Left cardiac atrium (tissue), 4 donors: ENCODE measurements at regions not wholly inside any gene's neighbourhood (a gene's known extent, or its start where the extent isn't known, plus 50 kb on each side); places are given as distances from the start of the nearest gene placed in this dataset.
A peak's percentile ranks its signal among the peaks of the same experiment; 100 is the strongest.

Experiments used
- ATAC-seq, 2 donors: fragments of 200-7000 bp; cut with Tn5 transposase; one replicate each; pipeline ENCODE4 v1.9.1; 2020; ENCODE audit warnings: mild to moderate bottlenecking in 2 of 2, moderate library complexity in 2 of 2
- DNase-seq: peaks from one replicate; pipeline ENCODE4 v3.0.0-alpha.2; 2020
- intact Hi-C, 2 donors: fragments of 100-400 bp; cut with DNase I; formaldehyde crosslinking; loops; one replicate each; pipeline versions ENCODE4 v1.14.1 to v1.15.1; 2022 to 2023
- donor health status: DM: no; HTN: yes; CAD: no.
- donor health status: DM: no; HTN: yes; CAD: no; lungs with severe emphysema.
- donor health status: DM: yes; HTN: yes; CAD: no.
- donor health status: Dilated cardiomyopathy.

DNA sequence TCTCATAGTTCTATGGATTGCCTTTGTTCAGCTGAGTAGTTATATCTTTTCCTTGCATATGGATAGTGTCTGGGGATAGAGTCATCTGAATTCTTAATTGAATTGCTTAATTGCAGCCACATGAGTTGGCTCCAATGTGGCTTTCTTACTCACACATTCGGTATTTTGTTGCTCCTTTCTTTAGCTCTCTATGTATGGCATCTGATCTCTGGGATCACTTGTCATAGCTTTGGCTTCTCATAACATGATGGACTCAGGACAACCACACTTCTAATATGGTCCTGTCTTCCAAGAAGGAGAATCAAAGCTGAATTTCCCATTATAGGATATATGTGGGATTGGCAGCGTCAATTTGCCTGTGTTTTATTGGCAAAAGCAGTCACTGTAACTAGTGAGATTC is 716.2 kb downstream of the NCAM2 start:
- no peak for ATAC-seq
- no peak for DNase-seq
- intact Hi-C loops = no loop called here

DNA sequence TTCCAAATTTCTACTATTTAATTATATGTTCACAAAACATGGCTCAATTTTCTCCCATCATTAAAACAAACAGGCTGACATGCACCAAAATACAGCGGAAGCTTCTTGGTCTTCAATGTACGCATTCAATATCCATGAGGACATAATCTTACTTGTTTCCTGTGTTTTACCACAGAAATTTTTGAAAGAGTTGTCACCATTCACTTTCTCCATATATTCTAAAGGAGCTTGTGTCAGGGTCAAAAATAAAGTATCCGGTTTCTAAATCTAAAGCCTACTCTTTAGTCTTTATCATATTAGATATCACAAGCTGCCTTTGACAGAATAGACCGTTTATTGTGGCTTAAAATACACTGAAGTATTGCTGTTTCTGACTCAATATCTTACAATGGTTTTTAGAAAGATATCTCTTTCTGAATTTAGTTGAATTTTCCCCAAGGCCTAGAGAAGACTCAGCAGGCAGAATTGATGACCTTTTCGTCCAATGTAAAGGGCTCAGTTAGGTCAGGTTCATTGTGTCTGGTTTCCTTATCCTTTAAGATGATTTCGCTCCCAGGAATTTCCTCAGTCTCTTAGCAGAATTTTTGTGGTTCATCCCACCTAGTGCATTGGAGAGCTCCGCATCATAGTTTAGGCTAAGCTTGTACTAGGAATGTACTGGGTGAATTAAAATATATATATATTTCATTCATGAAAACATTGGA is 717.2 kb downstream of the NCAM2 start:
- no peak for DNase-seq
- no peak for ATAC-seq
- intact Hi-C loops = no loop called here

- intact Hi-C loops = no loop called here
- no peak for DNase-seq
Observed at GRCh38 chr21:21722731-21723130, 724.5 kb downstream of the NCAM2 start.

GRCh38 chr21:21730512-21730911 is 732.3 kb downstream of the NCAM2 start:
- no peak for DNase-seq
- peak in 1 of 2 donors; percentile 50 for ATAC-seq
- intact Hi-C loops = no loop called here

More at GRCh38 chr21:21722731-21723130, 724.5 kb downstream of the NCAM2 start:
- no peak for ATAC-seq

DNA sequence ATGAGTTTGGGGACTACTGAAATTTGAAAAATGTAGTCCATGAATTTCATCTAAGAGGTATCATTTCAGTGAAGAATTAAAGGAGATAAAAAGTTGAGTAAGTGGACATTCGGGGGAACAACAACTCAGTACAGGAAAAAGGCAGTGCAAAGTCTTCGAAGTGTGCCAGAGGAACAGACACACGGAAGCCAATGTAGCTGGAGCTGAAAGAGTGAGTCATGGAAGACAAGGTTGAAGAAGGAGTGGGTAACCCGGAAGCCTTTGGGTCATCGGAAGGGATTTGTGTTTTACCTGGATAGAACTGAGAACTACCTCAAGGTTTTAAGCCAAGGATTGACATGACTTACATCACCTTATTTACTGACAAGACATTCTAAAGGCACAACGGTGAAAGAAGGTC is 733.4 kb downstream of the NCAM2 start:
- intact Hi-C loops = no loop called here
- ATAC-seq = no peak
- no peak for DNase-seq

GRCh38 chr21:21734088-21734487 is 735.9 kb downstream of the NCAM2 start:
- no peak for ATAC-seq
- intact Hi-C loops = no loop called here

GRCh38 chr21:21737186-21737585 is 739.0 kb downstream of the NCAM2 start:
- DNase-seq (no peak), ATAC-seq (no peak)
- intact Hi-C loops = no loop called here

More at GRCh38 chr21:21734088-21734487, 735.9 kb downstream of the NCAM2 start:
- DNase-seq = no peak

DNA sequence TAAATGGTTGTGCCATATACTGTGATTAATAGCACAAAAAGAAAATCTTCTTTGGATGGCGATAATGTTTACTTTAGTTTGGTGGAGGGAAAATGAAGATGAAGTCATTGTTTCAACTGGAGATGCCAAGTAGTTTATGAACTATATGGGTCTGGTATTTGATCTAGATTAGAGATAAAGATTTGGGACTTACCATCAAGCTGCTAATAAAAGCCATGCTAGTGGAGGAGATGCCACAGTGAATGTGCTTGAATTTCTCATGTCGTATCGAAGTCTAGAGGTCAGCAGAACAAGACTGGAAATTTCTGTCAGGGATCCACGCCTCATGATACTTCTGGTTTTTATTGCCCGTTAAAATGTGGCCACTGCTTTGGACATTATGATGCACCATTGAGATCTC is 742.0 kb downstream of the NCAM2 start:
- ATAC-seq (no peak), DNase-seq (no peak)
- intact Hi-C loops = no loop called here

DNA sequence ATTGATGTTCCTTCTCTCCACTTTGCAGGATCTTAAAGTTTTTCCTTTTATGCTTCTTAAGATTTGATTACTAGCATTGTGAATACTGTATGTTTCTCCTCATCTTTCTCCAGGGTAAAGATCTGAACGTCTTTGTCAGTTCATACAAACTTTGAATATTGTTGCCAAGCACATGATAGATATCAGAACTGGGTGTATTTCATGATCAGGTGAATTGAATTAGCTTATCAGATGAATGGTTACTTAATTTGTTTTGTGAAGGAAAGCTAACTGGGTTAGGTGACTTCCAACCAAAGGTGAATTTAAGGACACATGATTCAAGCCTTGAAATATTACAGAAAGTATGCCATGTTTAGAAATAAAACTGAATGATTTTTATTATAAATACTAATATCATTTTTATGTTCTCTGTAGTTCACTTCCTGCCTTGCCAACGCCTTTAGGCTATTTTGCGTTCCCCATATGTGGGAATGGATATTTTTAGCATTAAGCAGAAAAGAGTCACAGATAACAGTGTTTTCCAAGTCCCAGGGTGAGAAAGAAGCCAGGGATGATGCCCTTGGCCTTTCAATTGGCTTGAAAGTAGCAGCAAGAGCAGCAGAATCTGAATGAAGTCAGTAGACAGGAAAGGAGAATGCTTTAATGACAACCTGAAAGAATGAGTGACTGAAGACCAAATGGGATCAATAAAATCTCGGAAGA is 752.1 kb downstream of the NCAM2 start:
- intact Hi-C loops = no loop called here

GRCh38 chr21:21751286-21751685 is 753.1 kb downstream of the NCAM2 start:
- ATAC-seq = no peak
- no peak for DNase-seq
- intact Hi-C loops = no loop called here

More for the DNA sequence above, 752.1 kb downstream of the NCAM2 start:
- DNase-seq (no peak), ATAC-seq (no peak)

- no peak for DNase-seq
- intact Hi-C loops = no loop called here
- ATAC-seq = no peak
Observed at GRCh38 chr21:21762855-21763254, 764.6 kb downstream of the NCAM2 start.

- ATAC-seq = no peak
- intact Hi-C loops = no loop called here
- DNase-seq = no peak
Observed at GRCh38 chr21:21764281-21764680, 766.1 kb downstream of the NCAM2 start.

DNA sequence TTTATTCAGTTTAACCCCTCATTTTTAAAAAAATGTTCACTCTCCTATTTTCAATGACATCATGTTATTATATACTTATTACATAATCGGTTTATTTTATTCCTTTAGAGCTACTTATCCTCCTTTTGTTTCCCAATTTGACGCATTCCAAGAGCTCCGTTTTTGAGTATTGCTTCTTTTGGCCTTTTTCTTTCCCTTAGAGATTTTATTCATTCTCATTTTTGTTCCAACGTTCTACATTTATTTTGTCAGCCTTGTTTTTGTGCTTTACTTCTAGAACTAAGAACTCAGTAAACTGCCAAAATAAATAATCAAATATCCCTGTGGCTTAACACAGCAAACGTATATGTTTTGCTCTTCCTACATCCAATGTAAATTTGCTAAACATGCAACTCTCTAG is 769.1 kb downstream of the NCAM2 start:
- intact Hi-C loops = no loop called here
- DNase-seq (no peak), ATAC-seq (no peak)

DNA sequence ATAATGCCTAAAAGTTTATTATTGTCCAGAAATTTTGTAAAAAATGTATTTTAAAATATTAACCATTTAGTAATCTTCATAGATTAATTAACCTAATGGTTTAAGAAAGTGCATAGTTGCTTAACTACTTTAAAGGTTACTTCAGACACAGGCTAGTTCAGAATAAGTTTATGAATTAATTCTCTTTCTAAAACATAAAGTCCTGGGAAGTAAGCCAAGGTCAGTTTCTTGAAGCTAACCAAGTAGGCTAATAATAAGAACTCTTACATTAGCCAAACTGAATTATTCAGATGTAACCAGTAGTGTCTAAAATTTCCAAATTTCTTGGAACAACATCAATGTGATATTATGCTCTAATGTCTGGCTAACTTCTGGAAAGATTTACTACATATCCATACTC is 790.4 kb downstream of the NCAM2 start:
- intact Hi-C loops = no loop called here
- ATAC-seq = no peak
- no peak for DNase-seq

DNA sequence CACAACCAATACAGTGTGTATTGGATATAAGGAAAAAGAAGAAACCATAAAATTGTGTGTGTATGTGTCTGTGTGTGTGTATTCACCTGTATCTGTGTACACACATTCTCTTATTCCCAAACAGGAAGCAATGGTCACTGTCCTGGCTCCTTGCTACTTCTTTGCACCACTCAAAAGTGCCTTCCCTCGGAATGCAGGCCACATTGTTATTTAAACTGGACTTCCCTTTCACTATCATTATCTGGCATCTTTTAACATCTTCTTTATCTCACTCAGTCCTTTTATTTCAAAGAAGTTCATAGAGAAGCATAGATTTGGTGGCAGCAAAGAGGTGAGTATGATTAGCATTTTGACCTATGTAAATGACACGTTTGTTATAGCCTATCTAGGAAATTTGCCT is 803.7 kb downstream of the NCAM2 start:
- DNase-seq (no peak), ATAC-seq (no peak)
- intact Hi-C loops = no loop called here

DNA sequence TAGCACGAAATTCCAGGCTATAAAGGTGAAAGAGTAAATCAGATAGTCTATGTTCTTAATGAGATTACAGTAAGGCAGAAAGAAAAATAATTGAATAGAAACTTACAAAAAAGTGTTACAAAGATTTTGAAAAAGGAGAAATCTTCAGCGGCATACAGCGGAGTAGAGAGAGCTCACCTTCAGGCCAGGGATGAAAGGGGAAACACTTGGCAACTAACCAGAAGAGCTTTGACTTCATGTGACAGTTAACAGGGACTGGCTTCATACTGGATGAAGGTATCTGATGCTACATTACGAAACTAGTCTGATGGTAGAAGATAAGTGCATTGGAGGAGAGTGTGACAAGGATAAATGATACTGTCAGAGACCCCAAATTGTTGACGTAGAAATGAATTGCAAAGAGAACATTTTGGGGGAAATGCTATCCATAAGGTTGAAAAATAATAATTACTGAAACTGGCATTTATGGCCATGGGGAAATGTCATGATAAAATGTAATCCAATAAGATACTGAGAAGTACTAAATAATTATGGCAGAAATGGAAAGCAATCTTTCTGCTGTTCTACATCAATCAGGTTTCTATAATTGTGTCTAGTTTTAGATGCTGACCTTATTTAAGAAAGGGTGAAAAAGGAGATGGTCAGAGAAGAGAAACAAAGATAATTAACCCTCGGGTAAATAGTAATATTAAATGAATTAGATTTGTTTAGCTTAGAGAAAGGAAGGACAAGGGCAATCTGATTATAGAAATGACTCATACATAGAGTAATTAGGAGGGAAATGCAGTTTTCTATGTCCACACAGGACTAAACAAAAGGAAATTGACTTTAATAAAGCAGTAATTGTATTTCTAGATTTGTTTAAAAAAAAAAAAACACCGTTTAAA is 808.7 kb downstream of the NCAM2 start:
- ATAC-seq (no peak), DNase-seq (no peak)
- intact Hi-C loops = no loop called here

- DNase-seq (no peak), ATAC-seq (no peak)
- intact Hi-C loops = no loop called here
Observed at GRCh38 chr21:21807598-21807903, 809.3 kb downstream of the NCAM2 start.

GRCh38 chr21:21813289-21813688 is 815.1 kb downstream of the NCAM2 start:
- intact Hi-C loops = no loop called here
- DNase-seq = no peak
- no peak for ATAC-seq

DNA sequence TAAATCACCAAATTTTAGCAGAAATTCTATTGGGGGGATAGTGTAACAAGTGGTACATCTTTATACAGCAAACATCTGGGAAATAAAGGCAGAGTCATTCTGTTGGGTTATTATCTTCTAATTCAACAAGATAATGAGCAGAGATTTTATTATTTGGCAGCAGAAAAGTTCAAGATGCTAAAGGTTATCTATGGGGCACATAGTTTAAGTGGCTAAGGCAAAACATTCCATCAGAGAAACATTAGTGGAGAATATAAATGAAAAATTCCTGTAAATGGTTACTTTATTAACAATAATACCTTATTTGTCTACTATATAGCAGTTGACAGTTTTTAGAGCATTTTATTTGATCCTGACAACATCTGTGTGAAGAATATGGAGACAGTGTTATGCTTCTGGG is 815.7 kb downstream of the NCAM2 start:
- intact Hi-C loops = no loop called here
- no peak for DNase-seq
- no peak for ATAC-seq

GRCh38 chr21:21816778-21817177 is 818.6 kb downstream of the NCAM2 start:
- no peak for ATAC-seq
- no peak for DNase-seq
- intact Hi-C loops = no loop called here
